ENCODE measurements at regions not wholly inside any gene's neighbourhood (a gene's known extent, or its start where the extent isn't known, plus 50 kb on each side); places are given as distances from the start of the nearest gene placed in this dataset.

- H3K27me3 ChIP-seq (ENCODE audit: control insufficient read depth in 1 of 2, insufficient read depth in 2 of 2, low read length in 2 of 2) = no peaks in the 10 kb centered on the region
- peaks cover 0 to 7% of the 10 kb centered on the region in 2 donors for H3K9me3 ChIP-seq (ENCODE audit: control insufficient read depth in 1 of 2, low read length in 2 of 2)
- H3K4me3 ChIP-seq (ENCODE audit: low read depth in 1 of 2, low read length in 2 of 2) = no peak overlapping the region
- H3K36me3 ChIP-seq (ENCODE audit: control insufficient read depth in 1 of 2, insufficient read depth in 2 of 2, low read length in 2 of 2) = no peaks in the 10 kb centered on the region
- H3K9ac ChIP-seq (ENCODE audit: low read depth in 1 of 2, low read length in 2 of 2) = no peak overlapping the region
- H3K27ac ChIP-seq (ENCODE audit: low read depth, low read length) = no peak overlapping the region
- no peaks in the 10 kb centered on the region for H3K4me1 ChIP-seq (ENCODE audit: control insufficient read depth in 1 of 2, insufficient read depth in 2 of 2, low read length in 2 of 2)
Measured at GRCh38 chr12:75842090-75842489, 189.5 kb downstream of the PHLDA1 start.

- Histone ChIP-seq H3K9me3 (ENCODE audit: control insufficient read depth in 1 of 2, low read length in 2 of 2) (peaks cover 0 to 2% of the 10 kb centered on the region in 2 donors), H3K4me1 (ENCODE audit: control insufficient read depth in 1 of 2, insufficient read depth in 2 of 2, low read length in 2 of 2) (no peaks in the 10 kb centered on the region), H3K4me3 (ENCODE audit: low read depth in 1 of 2, low read length in 2 of 2) (no peak overlapping the region), H3K36me3 (ENCODE audit: control insufficient read depth in 1 of 2, insufficient read depth in 2 of 2, low read length in 2 of 2) (no peaks in the 10 kb centered on the region), H3K27ac (ENCODE audit: low read depth, low read length) (no peak overlapping the region), H3K9ac (ENCODE audit: low read depth in 1 of 2, low read length in 2 of 2) (no peak overlapping the region), H3K27me3 (ENCODE audit: control insufficient read depth in 1 of 2, insufficient read depth in 2 of 2, low read length in 2 of 2) (no peaks in the 10 kb centered on the region)
Measured at GRCh38 chr12:75840994-75841355, 190.6 kb downstream of the PHLDA1 start.

GRCh38 chr12:75838309-75838708, 193.3 kb downstream of the PHLDA1 start:
- no peaks in the 10 kb centered on the region for H3K9me3 ChIP-seq (ENCODE audit: control insufficient read depth in 1 of 2, low read length in 2 of 2)
- H3K4me1 ChIP-seq (ENCODE audit: control insufficient read depth in 1 of 2, insufficient read depth in 2 of 2, low read length in 2 of 2) = no peaks in the 10 kb centered on the region
- no peak overlapping the region for H3K4me3 ChIP-seq (ENCODE audit: low read depth in 1 of 2, low read length in 2 of 2)

GRCh38 chr12:75837700-75838099, 193.9 kb downstream of the PHLDA1 start:
- H3K4me1 ChIP-seq (ENCODE audit: control insufficient read depth in 1 of 2, insufficient read depth in 2 of 2, low read length in 2 of 2) = no peaks in the 10 kb centered on the region
- no peak overlapping the region for H3K27ac ChIP-seq (ENCODE audit: low read depth, low read length)
- no peaks in the 10 kb centered on the region for H3K36me3 ChIP-seq (ENCODE audit: control insufficient read depth in 1 of 2, insufficient read depth in 2 of 2, low read length in 2 of 2)
- H3K4me3 ChIP-seq (ENCODE audit: low read depth in 1 of 2, low read length in 2 of 2) = no peak overlapping the region
- no peaks in the 10 kb centered on the region for H3K9me3 ChIP-seq (ENCODE audit: control insufficient read depth in 1 of 2, low read length in 2 of 2)
- no peaks in the 10 kb centered on the region for H3K27me3 ChIP-seq (ENCODE audit: control insufficient read depth in 1 of 2, insufficient read depth in 2 of 2, low read length in 2 of 2)
- H3K9ac ChIP-seq (ENCODE audit: low read depth in 1 of 2, low read length in 2 of 2) = no peak overlapping the region

More at GRCh38 chr12:75838309-75838708, 193.3 kb downstream of the PHLDA1 start:
- Histone ChIP-seq H3K27me3 (ENCODE audit: control insufficient read depth in 1 of 2, insufficient read depth in 2 of 2, low read length in 2 of 2) (no peaks in the 10 kb centered on the region), H3K36me3 (ENCODE audit: control insufficient read depth in 1 of 2, insufficient read depth in 2 of 2, low read length in 2 of 2) (no peaks in the 10 kb centered on the region), H3K9ac (ENCODE audit: low read depth in 1 of 2, low read length in 2 of 2) (no peak overlapping the region), H3K27ac (ENCODE audit: low read depth, low read length) (no peak overlapping the region)

GRCh38 chr12:75836533-75836932, 195.0 kb downstream of the PHLDA1 start:
- Histone ChIP-seq H3K9ac (ENCODE audit: low read depth in 1 of 2, low read length in 2 of 2) (no peak overlapping the region), H3K27ac (ENCODE audit: low read depth, low read length) (no peak overlapping the region), H3K4me1 (ENCODE audit: control insufficient read depth in 1 of 2, insufficient read depth in 2 of 2, low read length in 2 of 2) (no peaks in the 10 kb centered on the region), H3K36me3 (ENCODE audit: control insufficient read depth in 1 of 2, insufficient read depth in 2 of 2, low read length in 2 of 2) (no peaks in the 10 kb centered on the region), H3K4me3 (ENCODE audit: low read depth in 1 of 2, low read length in 2 of 2) (no peak overlapping the region), H3K27me3 (ENCODE audit: control insufficient read depth in 1 of 2, insufficient read depth in 2 of 2, low read length in 2 of 2) (no peaks in the 10 kb centered on the region), H3K9me3 (ENCODE audit: control insufficient read depth in 1 of 2, low read length in 2 of 2) (no peaks in the 10 kb centered on the region)

GRCh38 chr12:75834591-75834990, 197.0 kb downstream of the PHLDA1 start:
- Histone ChIP-seq H3K27me3 (ENCODE audit: control insufficient read depth in 1 of 2, insufficient read depth in 2 of 2, low read length in 2 of 2) (no peaks in the 10 kb centered on the region), H3K27ac (ENCODE audit: low read depth, low read length) (no peak overlapping the region), H3K36me3 (ENCODE audit: control insufficient read depth in 1 of 2, insufficient read depth in 2 of 2, low read length in 2 of 2) (no peaks in the 10 kb centered on the region), H3K4me1 (ENCODE audit: control insufficient read depth in 1 of 2, insufficient read depth in 2 of 2, low read length in 2 of 2) (no peaks in the 10 kb centered on the region), H3K4me3 (ENCODE audit: low read depth in 1 of 2, low read length in 2 of 2) (no peak overlapping the region), H3K9ac (ENCODE audit: low read depth in 1 of 2, low read length in 2 of 2) (no peak overlapping the region), H3K9me3 (ENCODE audit: control insufficient read depth in 1 of 2, low read length in 2 of 2) (no peaks in the 10 kb centered on the region)

GRCh38 chr12:75833268-75833667, 198.3 kb downstream of the PHLDA1 start:
- Histone ChIP-seq H3K4me1 (ENCODE audit: control insufficient read depth in 1 of 2, insufficient read depth in 2 of 2, low read length in 2 of 2) (no peaks in the 10 kb centered on the region), H3K36me3 (ENCODE audit: control insufficient read depth in 1 of 2, insufficient read depth in 2 of 2, low read length in 2 of 2) (no peaks in the 10 kb centered on the region), H3K27me3 (ENCODE audit: control insufficient read depth in 1 of 2, insufficient read depth in 2 of 2, low read length in 2 of 2) (no peaks in the 10 kb centered on the region), H3K9ac (ENCODE audit: low read depth in 1 of 2, low read length in 2 of 2) (no peak overlapping the region), H3K4me3 (ENCODE audit: low read depth in 1 of 2, low read length in 2 of 2) (no peak overlapping the region), H3K9me3 (ENCODE audit: control insufficient read depth in 1 of 2, low read length in 2 of 2) (no peaks in the 10 kb centered on the region), H3K27ac (ENCODE audit: low read depth, low read length) (no peak overlapping the region)

- Histone ChIP-seq H3K27me3 (ENCODE audit: control insufficient read depth in 1 of 2, insufficient read depth in 2 of 2, low read length in 2 of 2) (no peaks in the 10 kb centered on the region), H3K4me1 (ENCODE audit: control insufficient read depth in 1 of 2, insufficient read depth in 2 of 2, low read length in 2 of 2) (no peaks in the 10 kb centered on the region), H3K9me3 (ENCODE audit: control insufficient read depth in 1 of 2, low read length in 2 of 2) (no peaks in the 10 kb centered on the region), H3K27ac (ENCODE audit: low read depth, low read length) (no peak overlapping the region), H3K4me3 (ENCODE audit: low read depth in 1 of 2, low read length in 2 of 2) (no peak overlapping the region), H3K9ac (ENCODE audit: low read depth in 1 of 2, low read length in 2 of 2) (no peak overlapping the region), H3K36me3 (ENCODE audit: control insufficient read depth in 1 of 2, insufficient read depth in 2 of 2, low read length in 2 of 2) (no peaks in the 10 kb centered on the region)
Measured at GRCh38 chr12:75831402-75831801, 200.2 kb downstream of the PHLDA1 start.

GRCh38 chr12:75827061-75827460, 204.5 kb downstream of the PHLDA1 start:
- Histone ChIP-seq H3K4me1 (ENCODE audit: control insufficient read depth in 1 of 2, insufficient read depth in 2 of 2, low read length in 2 of 2) (no peaks in the 10 kb centered on the region), H3K9ac (ENCODE audit: low read depth in 1 of 2, low read length in 2 of 2) (no peak overlapping the region), H3K27ac (ENCODE audit: low read depth, low read length) (no peak overlapping the region), H3K4me3 (ENCODE audit: low read depth in 1 of 2, low read length in 2 of 2) (no peak overlapping the region), H3K9me3 (ENCODE audit: control insufficient read depth in 1 of 2, low read length in 2 of 2) (no peaks in the 10 kb centered on the region), H3K27me3 (ENCODE audit: control insufficient read depth in 1 of 2, insufficient read depth in 2 of 2, low read length in 2 of 2) (no peaks in the 10 kb centered on the region), H3K36me3 (ENCODE audit: control insufficient read depth in 1 of 2, insufficient read depth in 2 of 2, low read length in 2 of 2) (no peaks in the 10 kb centered on the region)

- no peaks in the 10 kb centered on the region for H3K27me3 ChIP-seq (ENCODE audit: control insufficient read depth in 1 of 2, insufficient read depth in 2 of 2, low read length in 2 of 2)
- no peaks in the 10 kb centered on the region for H3K36me3 ChIP-seq (ENCODE audit: control insufficient read depth in 1 of 2, insufficient read depth in 2 of 2, low read length in 2 of 2)
- no peak overlapping the region for H3K4me3 ChIP-seq (ENCODE audit: low read depth in 1 of 2, low read length in 2 of 2)
- H3K9ac ChIP-seq (ENCODE audit: low read depth in 1 of 2, low read length in 2 of 2) = no peak overlapping the region
- H3K9me3 ChIP-seq (ENCODE audit: control insufficient read depth in 1 of 2, low read length in 2 of 2) = no peaks in the 10 kb centered on the region
- H3K27ac ChIP-seq (ENCODE audit: low read depth, low read length) = no peak overlapping the region
- H3K4me1 ChIP-seq (ENCODE audit: control insufficient read depth in 1 of 2, insufficient read depth in 2 of 2, low read length in 2 of 2) = no peaks in the 10 kb centered on the region
Measured at GRCh38 chr12:75825686-75826085, 205.9 kb downstream of the PHLDA1 start.

- Histone ChIP-seq H3K27me3 (ENCODE audit: control insufficient read depth in 1 of 2, insufficient read depth in 2 of 2, low read length in 2 of 2) (no peaks in the 10 kb centered on the region), H3K9ac (ENCODE audit: low read depth in 1 of 2, low read length in 2 of 2) (no peak overlapping the region), H3K36me3 (ENCODE audit: control insufficient read depth in 1 of 2, insufficient read depth in 2 of 2, low read length in 2 of 2) (no peaks in the 10 kb centered on the region), H3K9me3 (ENCODE audit: control insufficient read depth in 1 of 2, low read length in 2 of 2) (no peaks in the 10 kb centered on the region), H3K27ac (ENCODE audit: low read depth, low read length) (no peak overlapping the region), H3K4me3 (ENCODE audit: low read depth in 1 of 2, low read length in 2 of 2) (no peak overlapping the region), H3K4me1 (ENCODE audit: control insufficient read depth in 1 of 2, insufficient read depth in 2 of 2, low read length in 2 of 2) (no peaks in the 10 kb centered on the region)
Measured at GRCh38 chr12:75823475-75823874, 208.1 kb downstream of the PHLDA1 start.
